ENCODE measurements at regions not wholly inside any gene's neighbourhood (a gene's known extent, or its start where the extent isn't known, plus 50 kb on each side); places are given as distances from the start of the nearest gene placed in this dataset.

- H3K9me3 Mint-ChIP-seq, result peaks cover 7% of the 10 kb centered on the region
- H3K27ac Mint-ChIP-seq (ENCODE audit: unreplicated experiment), result no peak overlapping the region
- DNase-seq (ENCODE audit: low read depth, low spot score), result no peak
- TF ChIP-seq CTCF (conservative IDR thresholded peaks at IDR 0.05), result no peak
- H3K4me1 Mint-ChIP-seq, result peaks cover 5% of the 10 kb centered on the region
- no peak overlapping the region for H3K4me3 Mint-ChIP-seq
- H3K27me3 Mint-ChIP-seq (ENCODE audit: low read depth), result no peaks in the 10 kb centered on the region
- H3K36me3 Mint-ChIP-seq (ENCODE audit: low read depth), result peaks cover 4% of the 10 kb centered on the region
Observed at GRCh38 chr2:22800412-22800811, 584.6 kb upstream of the KLHL29 start.

- TF ChIP-seq CTCF (conservative IDR thresholded peaks at IDR 0.05), result no peak
- no peak overlapping the region for H3K27ac Mint-ChIP-seq (ENCODE audit: unreplicated experiment)
- DNase-seq (ENCODE audit: low read depth, low spot score), result no peak
- no peak overlapping the region for H3K4me3 Mint-ChIP-seq
- no peaks in the 10 kb centered on the region for H3K27me3 Mint-ChIP-seq (ENCODE audit: low read depth)
- peaks cover 4% of the 10 kb centered on the region for H3K36me3 Mint-ChIP-seq (ENCODE audit: low read depth)
- H3K4me1 Mint-ChIP-seq, result peaks cover 5% of the 10 kb centered on the region
- H3K9me3 Mint-ChIP-seq, result peaks cover 8% of the 10 kb centered on the region
Observed at GRCh38 chr2:22801071-22801470, 583.9 kb upstream of the KLHL29 start.

GRCh38 chr2:22801970-22802369 lies 583.0 kb upstream of the KLHL29 start:
- Mint-ChIP-seq H3K4me1 (peaks cover 5% of the 10 kb centered on the region), H3K27ac (ENCODE audit: unreplicated experiment) (no peak overlapping the region), H3K4me3 (no peak overlapping the region), H3K9me3 (peaks cover 15% of the 10 kb centered on the region), H3K27me3 (ENCODE audit: low read depth) (no peaks in the 10 kb centered on the region), H3K36me3 (ENCODE audit: low read depth) (peaks cover 8% of the 10 kb centered on the region)
- TF ChIP-seq CTCF (conservative IDR thresholded peaks at IDR 0.05), result no peak
- no peak for DNase-seq (ENCODE audit: low read depth, low spot score)

- Mint-ChIP-seq H3K36me3 (ENCODE audit: low read depth) (peaks cover 8% of the 10 kb centered on the region), H3K4me3 (no peak overlapping the region), H3K27me3 (ENCODE audit: low read depth) (no peaks in the 10 kb centered on the region), H3K4me1 (no peaks in the 10 kb centered on the region), H3K27ac (ENCODE audit: unreplicated experiment) (no peak overlapping the region), H3K9me3 (peaks cover 18% of the 10 kb centered on the region)
- DNase-seq (ENCODE audit: low read depth, low spot score), result no peak
- no peak for TF ChIP-seq CTCF (conservative IDR thresholded peaks at IDR 0.05)
Observed at GRCh38 chr2:22807872-22808271, 577.1 kb upstream of the KLHL29 start.

- Mint-ChIP-seq H3K27me3 (ENCODE audit: low read depth) (no peaks in the 10 kb centered on the region), H3K4me1 (no peaks in the 10 kb centered on the region), H3K9me3 (peaks cover 10% of the 10 kb centered on the region), H3K4me3 (no peak overlapping the region), H3K36me3 (ENCODE audit: low read depth) (peaks cover 4% of the 10 kb centered on the region), H3K27ac (ENCODE audit: unreplicated experiment) (no peak overlapping the region)
- no peak for DNase-seq (ENCODE audit: low read depth, low spot score)
- no peak for TF ChIP-seq CTCF (conservative IDR thresholded peaks at IDR 0.05)
Observed at GRCh38 chr2:22810602-22811001, 574.4 kb upstream of the KLHL29 start.

Data from neural crest cell (in vitro differentiated cells).